GM21825 (cell line): ENCODE measurements at regions not wholly inside any gene's neighbourhood (a gene's known extent, or its start where the extent isn't known, plus 50 kb on each side); places are given as distances from the start of the nearest gene placed in this dataset.

ENCODE experiments used
- ATAC-seq: cut with Tn5 transposase; IDR thresholded peaks from one replicate; pipeline ENCODE4 v1.9.1; 2021; ENCODE audit warnings: mild to moderate bottlenecking, moderate library complexity; ENCODE audit not compliant: unreplicated experiment

- no peak for ATAC-seq
Measured at GRCh38 chr16:73714976-73715375, 581.6 kb upstream of the PSMD7 start.

GRCh38 chr16:73713778-73714495 is 582.7 kb upstream of the PSMD7 start:
- ATAC-seq, result no peak

- no peak for ATAC-seq
Measured at GRCh38 chr16:73713251-73713650, 583.4 kb upstream of the PSMD7 start.

GRCh38 chr16:73711406-73712080 is 585.1 kb upstream of the PSMD7 start:
- no peak for ATAC-seq

GRCh38 chr16:73710526-73710925 is 586.1 kb upstream of the PSMD7 start:
- no peak for ATAC-seq

GRCh38 chr16:73707863-73708262 is 588.8 kb upstream of the PSMD7 start:
- ATAC-seq, result no peak

GRCh38 chr16:73703891-73704290 is 592.7 kb upstream of the PSMD7 start:
- ATAC-seq, result no peak

- no peak for ATAC-seq
Measured at GRCh38 chr16:73697336-73697735, 599.3 kb upstream of the PSMD7 start.

- ATAC-seq, result no peak
Measured at GRCh38 chr16:73692861-73693260, 603.8 kb upstream of the PSMD7 start.

GRCh38 chr16:73683804-73684203 is 612.8 kb upstream of the PSMD7 start:
- ATAC-seq, result no peak

GRCh38 chr16:73672135-73672534 is 624.2 kb upstream of the ZFHX3 start:
- no peak for ATAC-seq

- no peak for ATAC-seq
Measured at GRCh38 chr16:73670836-73671820, 623.2 kb upstream of the ZFHX3 start.

GRCh38 chr16:73669535-73670274 is 621.8 kb upstream of the ZFHX3 start:
- ATAC-seq, result no peak

- no peak for ATAC-seq
Measured at GRCh38 chr16:73663720-73664119, 615.8 kb upstream of the ZFHX3 start.

GRCh38 chr16:73636196-73636595 is 588.3 kb upstream of the ZFHX3 start:
- no peak for ATAC-seq

GRCh38 chr16:73629011-73629410 is 581.1 kb upstream of the ZFHX3 start:
- ATAC-seq, result no peak

- ATAC-seq, result no peak
Measured at GRCh38 chr16:73617738-73618137, 569.8 kb upstream of the ZFHX3 start.

- ATAC-seq, result no peak
Measured at GRCh38 chr16:73616770-73617169, 568.8 kb upstream of the ZFHX3 start.

- no peak for ATAC-seq
Measured at GRCh38 chr16:73616166-73616753, 568.3 kb upstream of the ZFHX3 start.
